HepG2 (cell line): ENCODE measurements at regions not wholly inside any gene's neighbourhood (a gene's known extent, or its start where the extent isn't known, plus 50 kb on each side); places are given as distances from the start of the nearest gene placed in this dataset.

Experiments used
- ATAC-seq: fragments of 200-7000 bp; cut with Tn5 transposase; 3 replicates; pipeline ENCODE4 v1.9.1; 2020; ENCODE audit warnings: mild to moderate bottlenecking, moderate library complexity
- BruUV-seq: library from RNA; stranded (reverse); fragments of 400-500 nt; replicated peaks from 2 replicates; lab custom pipeline; 2021; lab: Mats Ljungman, UMichigan
- CTCF ChIA-PET: fragments of 300-600 bp; formaldehyde crosslinking; extraction: SDS; loops from one replicate; lab custom pipeline; 2021; ENCODE audit warnings: low total read pairs, inconsistent platforms, low intra/inter-chr PET ratio; lab: Yijun Ruan, JAX
- POLR2A ChIA-PET: fragments of 350-600 bp; sonication (Branson Sonifier 250); formaldehyde crosslinking; loops from one replicate; lab custom pipeline; 2020; ENCODE audit warnings: antibody characterized with exemption, inconsistent platforms; lab: Yijun Ruan, JAX
- DNase-seq: peaks from one replicate; pipeline ENCODE4 v3.0.0-alpha.2; 2015; ENCODE audit warnings: low spot score
- FAIRE-seq: peaks from 3 replicates; lab custom pipeline; 2011; peaks lifted over from hg19 to GRCh38; lab: Jason Lieb, UNC
- H2AFZ ChIP-seq: one replicate; pipeline ENCODE4 v1.6.1; 2011; ENCODE audit warnings: low read length, inconsistent platforms
- H3K27ac ChIP-seq: fragments of 300-600 bp; 3 replicates; pipeline ENCODE4 v1.8.0; 2011; ENCODE audit warnings: mixed run types, mild to moderate bottlenecking, mixed read lengths, low read length, inconsistent platforms; ENCODE audit not compliant: insufficient read depth; ENCODE audit errors: extremely low read length
- H3K27me3 ChIP-seq, 2 experiments: fragments of 200-600 bp in 1 of 2; 2 replicates in 1 of 2; 3 replicates in 1 of 2; pipeline versions ENCODE4 v1.6.0 to v1.8.0; 2011; ENCODE audit warnings: low read length in 2 of 2, mild to moderate bottlenecking in 2 of 2, moderate library complexity in 2 of 2, inconsistent platforms in 1 of 2; ENCODE audit not compliant: insufficient read depth in 2 of 2, control insufficient read depth in 1 of 2
- H3K36me3 ChIP-seq, 2 experiments: fragments of 200-600 bp in 1 of 2; replicated peaks in 1 of 2; 2 replicates in 1 of 2; 3 replicates in 1 of 2; pipeline versions ENCODE4 v1.5.1 to v1.8.0; 2011; ENCODE audit warnings: low read length in 2 of 2, inconsistent platforms in 1 of 2; ENCODE audit not compliant: insufficient read depth in 2 of 2, control insufficient read depth in 1 of 2
- H3K4me1 ChIP-seq: 2 replicates; pipeline ENCODE4 v1.5.1; 2012; ENCODE audit warnings: low read length, inconsistent platforms; ENCODE audit not compliant: insufficient read depth
- H3K4me2 ChIP-seq: 2 replicates; pipeline ENCODE4 v1.6.0; 2011; ENCODE audit warnings: low read depth, low read length, inconsistent platforms
- H3K4me3 ChIP-seq, 3 experiments: fragments of 200-600 bp in 1 of 3; sonication (generic), shearing (Covaris generic) in 1 of 3; replicated peaks in 1 of 3; 2 replicates each; pipeline ENCODE4 v1.5.1; 2011 to 2016; ENCODE audit warnings: low read length in 3 of 3, inconsistent platforms in 2 of 3, low read depth in 2 of 3, mild to moderate bottlenecking in 2 of 3, control low read depth in 1 of 3, mixed read lengths in 1 of 3; ENCODE audit not compliant: insufficient read depth in 1 of 3
- H3K79me2 ChIP-seq: one replicate; pipeline ENCODE4 v1.6.1; 2011; ENCODE audit warnings: low read length, inconsistent platforms; ENCODE audit not compliant: insufficient read depth
- H3K9ac ChIP-seq: 2 replicates; pipeline ENCODE4 v1.6.0; 2011; ENCODE audit warnings: mild to moderate bottlenecking, low read depth, low read length, inconsistent platforms; ENCODE audit not compliant: insufficient read depth
- H3K9me3 ChIP-seq: 2 replicates; pipeline ENCODE4 v1.5.1; 2012; ENCODE audit warnings: mild to moderate bottlenecking, low read length
- H4K20me1 ChIP-seq: 2 replicates; pipeline ENCODE4 v1.6.0; 2011; ENCODE audit warnings: inconsistent platforms, mild to moderate bottlenecking, low read length, moderate library complexity; ENCODE audit not compliant: insufficient read depth
- AGO1 ChIP-seq: fragments of 200-400 bp; formaldehyde crosslinking; IDR thresholded peaks from 2 replicates; pipeline ENCODE4 v1.6.1; 2017; ENCODE audit warnings: mild to moderate bottlenecking, low read depth, low read length, moderate library complexity; ENCODE audit not compliant: poor library complexity, severe bottlenecking
- ATF3 ChIP-seq: sonication (generic); formaldehyde crosslinking; IDR thresholded peaks from 2 replicates; pipeline ENCODE4 v1.4.0; 2020; ENCODE audit warnings: missing genetic modification reagents
- FOXO4 ChIP-seq: sonication (generic); formaldehyde crosslinking; conservative IDR thresholded peaks from 2 replicates; pipeline ENCODE4 v1.8.1; 2023; ENCODE audit warnings: missing genetic modification reagents
- HMGXB3 ChIP-seq: sonication (generic); formaldehyde crosslinking; IDR thresholded peaks from 2 replicates; pipeline ENCODE4 v1.4.0; 2020; ENCODE audit warnings: missing genetic modification reagents, borderline replicate concordance
- MED13 ChIP-seq: sonication (generic); formaldehyde crosslinking; IDR thresholded peaks from 2 replicates; pipeline ENCODE4 v1.5.0; 2020; ENCODE audit warnings: missing genetic modification reagents
- RBAK ChIP-seq: sonication (generic); formaldehyde crosslinking; IDR thresholded peaks from 2 replicates; pipeline ENCODE4 v1.5.1; 2020; ENCODE audit warnings: mild to moderate bottlenecking, missing genetic modification reagents
- ZMYM2 ChIP-seq: sonication (generic); formaldehyde crosslinking; IDR thresholded peaks from 2 replicates; pipeline ENCODE4 v1.8.0; 2022; ENCODE audit warnings: mild to moderate bottlenecking, missing genetic modification reagents
- ZNF619 ChIP-seq: sonication (generic); formaldehyde crosslinking; IDR thresholded peaks from 2 replicates; pipeline ENCODE4 v1.4.0; 2020; ENCODE audit warnings: mild to moderate bottlenecking, missing genetic modification reagents
- ZNF674 ChIP-seq: sonication (generic); formaldehyde crosslinking; IDR thresholded peaks from 2 replicates; pipeline ENCODE4 v1.5.0; 2020; ENCODE audit warnings: low read depth, mild to moderate bottlenecking, missing genetic modification reagents
- ZSCAN5A ChIP-seq: sonication (generic); formaldehyde crosslinking; IDR thresholded peaks from 2 replicates; pipeline ENCODE4 v1.8.0; 2022; ENCODE audit warnings: mild to moderate bottlenecking, missing genetic modification reagents, borderline replicate concordance
- WGBS: methylation state at CpG from one replicate; pipeline ENCODE4 v1.1.6; 2017; ENCODE audit warnings: low lambda C conversion rate; 5-methylcytosine and 5-hydroxymethylcytosine counted together
- in situ Hi-C: cut with HindIII; loops from 2 replicates; pipeline ENCODE4 v1.10.0; 2017; ENCODE audit warnings: low pct_unique_long_range_greater_than_20kb; ENCODE audit not compliant: extremely low pct_ligation_motif_present
- intact Hi-C: fragments of 100-400 bp; cut with micrococcal nuclease; formaldehyde crosslinking; loops from one replicate; pipeline ENCODE4 v1.10.0; 2022; ENCODE audit not compliant: unreplicated experiment

GRCh38 chr12:39047539-39048262, 142.3 kb upstream of the CPNE8 start:
- H2AFZ ChIP-seq = no peak overlapping the region
- no peak for FAIRE-seq
- intact Hi-C loops = no loop called here
- CTCF ChIA-PET = no interaction called here
- in situ Hi-C loops = no loop called here
- TF ChIP-seq ZNF674 (CRISPR knock-in tag) = no peak
- TF ChIP-seq ZMYM2 (CRISPR knock-in tag) = no peak
- no peak for TF ChIP-seq MED13 (CRISPR knock-in tag)
- no peak for TF ChIP-seq HMGXB3 (CRISPR knock-in tag)
- no peak for TF ChIP-seq FOXO4 (CRISPR knock-in tag)
- TF ChIP-seq ZSCAN5A (CRISPR knock-in tag) = no peak
- TF ChIP-seq RBAK (CRISPR knock-in tag) = no peak
- no peak for TF ChIP-seq ZNF619
- no peak for TF ChIP-seq AGO1
- TF ChIP-seq ATF3 (CRISPR knock-in tag) = no peak
- TF ChIP-seq, all 625 proteins: peak for 0
- no peaks in the 10 kb centered on the region for H3K9me3 ChIP-seq
- no peaks in the 10 kb centered on the region for H3K79me2 ChIP-seq
- no peak overlapping the region for H3K27ac ChIP-seq
- DNase-seq (no peak), ATAC-seq (no peak)
- no peak overlapping the region for H3K4me3 ChIP-seq
- BruUV-seq = no TSS peak
- H3K36me3 ChIP-seq = no peaks in the 10 kb centered on the region
- POLR2A ChIA-PET = no interaction called here
- no peaks in the 10 kb centered on the region for H4K20me1 ChIP-seq
- no peak overlapping the region for H3K9ac ChIP-seq
- no peaks in the 10 kb centered on the region for H3K4me1 ChIP-seq
- no peak overlapping the region for H3K4me2 ChIP-seq
- WGBS = 40% methylated on average over 8 of the region's 8 CpGs
- no peaks in the 10 kb centered on the region for H3K27me3 ChIP-seq
